IMR-90 (cell line): ENCODE measurements at regions not wholly inside any gene's neighbourhood (a gene's known extent, or its start where the extent isn't known, plus 50 kb on each side); places are given as distances from the start of the nearest gene placed in this dataset.

ENCODE experiments used
- ATAC-seq: fragments of 200-7000 bp; cut with Tn5 transposase; 2 replicates; pipeline ENCODE4 v1.9.1; 2020; ENCODE audit warnings: low read depth, mild to moderate bottlenecking, moderate library complexity
- BruUV-seq: library from RNA; stranded (reverse); fragments of 400-500 nt; replicated peaks from 2 replicates; lab custom pipeline; 2021; lab: Mats Ljungman, UMichigan
- CTCF ChIA-PET: fragments of 300-600 bp; formaldehyde crosslinking; extraction: SDS; loops from one replicate; lab custom pipeline; 2021; ENCODE audit warnings: antibody characterized with exemption; lab: Yijun Ruan, JAX
- POLR2A ChIA-PET: fragments of 300-600 bp; sonication (Branson Sonifier 250); formaldehyde crosslinking; loops from one replicate; lab custom pipeline; 2022; ENCODE audit warnings: antibody characterized with exemption; ENCODE audit not compliant: unreplicated experiment; lab: Charles Lee
- DNase-seq: peaks from one replicate; pipeline ENCODE4 v3.0.0; 2013
- H2AFZ ChIP-seq: replicated peaks from 2 replicates; pipeline ENCODE3; 2013; ENCODE audit warnings: low read length, mild to moderate bottlenecking; ENCODE audit not compliant: poor library complexity
- H2AK5ac ChIP-seq: 2 replicates; pipeline ENCODE4 v1.6.1; 2013; ENCODE audit warnings: low read depth, low read length, inconsistent platforms
- H2AK9ac ChIP-seq: replicated peaks from 2 replicates; pipeline ENCODE3; 2013; ENCODE audit warnings: mild to moderate bottlenecking, low read depth, low read length, moderate library complexity; ENCODE audit not compliant: poor library complexity
- H2BK120ac ChIP-seq: 2 replicates; pipeline ENCODE4 v1.6.1; 2013; ENCODE audit warnings: low read depth, low read length, inconsistent platforms
- H2BK15ac ChIP-seq: 3 replicates; pipeline ENCODE4 v1.6.1; 2013; ENCODE audit warnings: low read depth, low read length, inconsistent platforms
- H2BK20ac ChIP-seq: 2 replicates; pipeline ENCODE4 v1.6.1; 2013; ENCODE audit warnings: low read depth, mild to moderate bottlenecking, inconsistent platforms, low read length, moderate library complexity
- H2BK5ac ChIP-seq: 2 replicates; pipeline ENCODE4 v1.6.1; 2013; ENCODE audit warnings: mild to moderate bottlenecking, low read depth, low read length, inconsistent platforms; ENCODE audit not compliant: poor library complexity, severe bottlenecking
- H3K14ac ChIP-seq: replicated peaks from 2 replicates; pipeline ENCODE4 v1.6.1; 2013; ENCODE audit warnings: low read depth, low read length, inconsistent platforms
- H3K18ac ChIP-seq: 2 replicates; pipeline ENCODE4 v1.6.1; 2013; ENCODE audit warnings: low read depth, low read length, control low read depth
- H3K23ac ChIP-seq: 2 replicates; pipeline ENCODE4 v1.6.1; 2013; ENCODE audit warnings: low read depth, low read length, inconsistent platforms
- H3K27ac ChIP-seq: 2 replicates; pipeline ENCODE4 v1.5.1; 2013; ENCODE audit warnings: mild to moderate bottlenecking, control low read depth, low read length; ENCODE audit not compliant: insufficient read depth
- H3K27me3 ChIP-seq: 2 replicates; pipeline ENCODE4 v1.6.1; 2013; ENCODE audit warnings: low read length; ENCODE audit not compliant: control insufficient read depth, insufficient read depth
- H3K36me3 ChIP-seq: 2 replicates; pipeline ENCODE4 v1.6.1; 2013; ENCODE audit warnings: low read length, mixed read lengths; ENCODE audit not compliant: control insufficient read depth, insufficient read depth
- H3K4ac ChIP-seq: 2 replicates; pipeline ENCODE4 v1.6.1; 2013; ENCODE audit warnings: low read depth, low read length, inconsistent platforms
- H3K4me1 ChIP-seq: 2 replicates; pipeline ENCODE4 v1.6.1; 2013; ENCODE audit warnings: low read length, mixed read lengths; ENCODE audit not compliant: control insufficient read depth, insufficient read depth
- H3K4me2 ChIP-seq: 2 replicates; pipeline ENCODE4 v1.6.1; 2013; ENCODE audit warnings: low read depth, mild to moderate bottlenecking, control low read depth, low read length, moderate library complexity
- H3K4me3 ChIP-seq: 2 replicates; pipeline ENCODE4 v1.5.1; 2013; ENCODE audit warnings: low read depth, mild to moderate bottlenecking, control low read depth, low read length, moderate library complexity; ENCODE audit not compliant: insufficient read depth
- H3K56ac ChIP-seq: 2 replicates; pipeline ENCODE4 v1.6.1; 2013; ENCODE audit warnings: low read length, inconsistent platforms; ENCODE audit not compliant: insufficient read depth; ENCODE audit errors: extremely low read depth
- H3K79me1 ChIP-seq, 2 experiments: 2 replicates each; pipeline ENCODE4 v1.6.1; 2013; ENCODE audit warnings: low read length in 2 of 2, inconsistent platforms in 1 of 2, low read depth in 1 of 2
- H3K9ac ChIP-seq: 2 replicates; pipeline ENCODE4 v1.6.1; 2013; ENCODE audit warnings: low read depth, low read length, control low read depth
- H3K9me1 ChIP-seq: 2 replicates; pipeline ENCODE4 v1.6.1; 2013; ENCODE audit warnings: low read length, inconsistent platforms; ENCODE audit not compliant: insufficient read depth
- H3K9me3 ChIP-seq: 2 replicates; pipeline ENCODE4 v1.6.1; 2013; ENCODE audit warnings: low read length; ENCODE audit not compliant: control insufficient read depth, insufficient read depth
- H4K20me1 ChIP-seq: 2 replicates; pipeline ENCODE4 v1.6.1; 2013; ENCODE audit warnings: low read length, inconsistent platforms; ENCODE audit not compliant: insufficient read depth
- H4K5ac ChIP-seq: 2 replicates; pipeline ENCODE4 v1.6.1; 2013; ENCODE audit warnings: mild to moderate bottlenecking, low read depth, low read length, control low read depth
- H4K8ac ChIP-seq, 2 experiments: 2 replicates each; pipeline ENCODE4 v1.6.1; 2013; ENCODE audit warnings: low read depth in 2 of 2, low read length in 2 of 2, control low read depth in 1 of 2, inconsistent platforms in 1 of 2
- H4K91ac ChIP-seq: 2 replicates; pipeline ENCODE4 v1.6.1; 2013; ENCODE audit warnings: low read depth, low read length, inconsistent platforms; ENCODE audit not compliant: insufficient read depth
- BHLHE40 ChIP-seq: fragments of 150-350 bp; IDR thresholded peaks from 2 replicates; pipeline ENCODE4 v1.6.1; 2016; ENCODE audit warnings: mild to moderate bottlenecking, low read depth, low read length
- CEBPB ChIP-seq: IDR thresholded peaks from 2 replicates; pipeline ENCODE4 v1.6.1; 2012; ENCODE audit warnings: low read depth, low read length, improper control_type of control experiment
- MAFK ChIP-seq: IDR thresholded peaks from 2 replicates; pipeline ENCODE4 v1.6.1; 2012; ENCODE audit warnings: low read depth, low read length, improper control_type of control experiment
- MAZ ChIP-seq: IDR thresholded peaks from 2 replicates; pipeline ENCODE4 v1.6.1; 2012; ENCODE audit warnings: low read depth, mild to moderate bottlenecking, low read length, improper control_type of control experiment, moderate library complexity, borderline replicate concordance
- RAD21 ChIP-seq: IDR thresholded peaks from 2 replicates; pipeline ENCODE4 v1.6.1; 2012; ENCODE audit warnings: low read length, improper control_type of control experiment
- RCOR1 ChIP-seq: IDR thresholded peaks from 2 replicates; pipeline ENCODE4 v1.6.1; 2012; ENCODE audit warnings: mild to moderate bottlenecking, low read length, improper control_type of control experiment; ENCODE audit not compliant: insufficient replicate concordance
- WGBS, 2 experiments: methylation state at CpG; one replicate each; pipeline versions ENCODE4 v1.1.5 to v1.1.7; 2013; ENCODE audit warnings: missing lambda C conversion rate in 2 of 2; ENCODE audit not compliant: insufficient read length in 1 of 2; ENCODE audit errors: extremely low coverage in 2 of 2; 5-methylcytosine and 5-hydroxymethylcytosine counted together
- dilution Hi-C: fragments of 300-500 bp; cut with HindIII; formaldehyde crosslinking; loops from one replicate; pipeline ENCODE4 v1.14.3; 2018; ENCODE audit warnings: low sequenced_read_pairs; ENCODE audit not compliant: unreplicated experiment
- in situ Hi-C: fragments of 300-500 bp; cut with MboI; formaldehyde crosslinking; loops from 3 replicates; pipeline ENCODE4 v1.14.3; 2019; ENCODE audit warnings: low sequenced_read_pairs, inconsistent platforms, mixed read lengths
- intact Hi-C: fragments of 100-400 bp; cut with micrococcal nuclease; formaldehyde crosslinking; loops from 2 replicates; pipeline ENCODE4 v1.10.0; 2022

- H3K27me3 ChIP-seq = no peaks in the 10 kb centered on the region
- H3K9ac ChIP-seq = no peak overlapping the region
- no peaks in the 10 kb centered on the region for H3K9me1 ChIP-seq
- H3K23ac ChIP-seq = no peak overlapping the region
- no peak overlapping the region for H3K14ac ChIP-seq
- H2BK15ac ChIP-seq = no peak overlapping the region
- intact Hi-C loops = no loop called here
- no peak overlapping the region for H4K91ac ChIP-seq
- no peaks in the 10 kb centered on the region for H3K36me3 ChIP-seq
- no peaks in the 10 kb centered on the region for H3K4me1 ChIP-seq
- no peak overlapping the region for H2BK20ac ChIP-seq
- no peak overlapping the region for H3K4me2 ChIP-seq
- H3K4me3 ChIP-seq = no peak overlapping the region
- H2AK9ac ChIP-seq = no peak overlapping the region
- ChIA-PET POLR2A (interaction anchor here (0.6 kb wide), 1 partner anchor 15 kb away, joined by 3 read pairs; no protein-coding TSS in a partner anchor), CTCF (interaction anchor here (1.2 kb wide), 1 partner anchor 21 kb away, joined by 3 read pairs; no protein-coding TSS in a partner anchor)
- no peak overlapping the region for H2AK5ac ChIP-seq
- no peak for DNase-seq
- WGBS, 2 experiments = no CpG with 5 or more reads among the region's 2 CpGs
- H3K56ac ChIP-seq = no peak overlapping the region
- H3K9me3 ChIP-seq = peaks cover 4% of the 10 kb centered on the region; the same call in 1 of the 2 replicates
- H3K18ac ChIP-seq = no peak overlapping the region
- no peak overlapping the region for H4K8ac ChIP-seq
- no peak overlapping the region for H2BK5ac ChIP-seq
- H3K4ac ChIP-seq = no peak overlapping the region
- no peak overlapping the region for H3K27ac ChIP-seq
- no peak overlapping the region for H2BK120ac ChIP-seq
- no peaks in the 10 kb centered on the region for H4K20me1 ChIP-seq
- H3K79me1 ChIP-seq = no peaks in the 10 kb centered on the region
- no peak for ATAC-seq
- BruUV-seq = no TSS peak
- TF ChIP-seq CEBPB (no peak), BHLHE40 (no peak), MAZ (no peak), MAFK (no peak), RAD21 (no peak), RCOR1 (no peak)
- in situ Hi-C loops = no loop called here
- no peak overlapping the region for H4K5ac ChIP-seq
- no peak overlapping the region for H2AFZ ChIP-seq
- dilution Hi-C loops = no loop called here
Observed at GRCh38 chr2:13950761-13951160, 681.8 kb upstream of the LRATD1 start.
